K562 (cell line): ENCODE measurements at regions not wholly inside any gene's neighbourhood (a gene's known extent, or its start where the extent isn't known, plus 50 kb on each side); places are given as distances from the start of the nearest gene placed in this dataset.

Experiments
- ATAC-seq: fragments of 200-7000 bp; cut with Tn5 transposase; 3 replicates; pipeline ENCODE4 v1.9.1; 2020; ENCODE audit warnings: moderate library complexity
- BruUV-seq: library from RNA; stranded (reverse); fragments of 400-500 nt; replicated peaks from 2 replicates; lab custom pipeline; 2021; lab: Mats Ljungman, UMichigan
- CTCF ChIA-PET: fragments of 300-600 bp; formaldehyde crosslinking; extraction: SDS; loops from one replicate; lab custom pipeline; 2021; ENCODE audit warnings: low intra/inter-chr PET ratio; lab: Yijun Ruan, JAX
- POLR2A ChIA-PET: fragments of 300-600, 350-650 bp; sonication (Branson Sonifier 250); formaldehyde crosslinking; extraction: SDS; loops from one replicate; lab custom pipeline; 2021; ENCODE audit warnings: antibody characterized with exemption, inconsistent platforms; lab: Yijun Ruan, JAX
- DNase-seq, 4 experiments: peaks; one replicate each; pipeline versions ENCODE4 v3.0.0 to v3.0.0-alpha.2; 2011 to 2018; ENCODE audit warnings: low spot score in 3 of 4, mixed read lengths in 3 of 4; ENCODE audit errors: extremely low read depth in 1 of 4
- FAIRE-seq: peaks from 2 replicates; lab custom pipeline; 2011; peaks lifted over from hg19 to GRCh38; lab: Jason Lieb, UNC
- H2AFZ ChIP-seq: 2 replicates; pipeline ENCODE4 v1.6.0; 2011; ENCODE audit warnings: low read depth, low read length, control low read depth, inconsistent platforms
- H3K27ac ChIP-seq: fragments of 200-600 bp; 3 replicates; pipeline ENCODE4 v1.8.0; 2011; ENCODE audit warnings: low read depth, mild to moderate bottlenecking, control low read depth, inconsistent platforms, low read length, moderate library complexity, mixed read lengths; ENCODE audit errors: extremely low read depth
- H3K27me3 ChIP-seq, 2 experiments: fragments of 300-600 bp in 1 of 2; 2 replicates in 1 of 2; 3 replicates in 1 of 2; pipeline versions ENCODE4 v1.6.0 to v1.8.0; 2011; ENCODE audit warnings: inconsistent platforms in 2 of 2, low read length in 2 of 2, mild to moderate bottlenecking in 1 of 2, mixed read lengths in 1 of 2, moderate library complexity in 1 of 2; ENCODE audit not compliant: control insufficient read depth in 2 of 2, insufficient read depth in 2 of 2
- H3K36me3 ChIP-seq: fragments of 300-600 bp; 3 replicates; pipeline ENCODE4 v1.8.0; 2011; ENCODE audit warnings: mild to moderate bottlenecking, low read length, inconsistent platforms; ENCODE audit not compliant: control insufficient read depth, insufficient read depth
- H3K4me1 ChIP-seq, 2 experiments: fragments of 200-600 bp in 1 of 2; replicated peaks in 1 of 2; 2 replicates in 1 of 2; 3 replicates in 1 of 2; pipeline versions ENCODE4 v1.5.1 to v1.8.0; 2011; ENCODE audit warnings: inconsistent platforms in 2 of 2, low read length in 2 of 2, mild to moderate bottlenecking in 1 of 2, mixed read lengths in 1 of 2, moderate library complexity in 1 of 2; ENCODE audit not compliant: control insufficient read depth in 2 of 2, insufficient read depth in 2 of 2
- H3K4me2 ChIP-seq: 2 replicates; pipeline ENCODE4 v1.6.1; 2011; ENCODE audit warnings: low read length, control low read depth, inconsistent platforms, mixed read lengths; ENCODE audit not compliant: insufficient read depth
- H3K4me3 ChIP-seq: fragments of 200-600 bp; sonication (generic), shearing (Covaris generic); 2 replicates; pipeline ENCODE4 v1.5.1; 2016; ENCODE audit warnings: control low read depth, inconsistent platforms
- H3K79me2 ChIP-seq: fragments of 200-600 bp; 3 replicates; pipeline ENCODE4 v1.8.0; 2011; ENCODE audit warnings: low read length, inconsistent platforms; ENCODE audit not compliant: control insufficient read depth, insufficient read depth
- H3K9ac ChIP-seq, 2 experiments: 2 replicates each; pipeline versions ENCODE4 v1.6.0 to v1.6.1; 2011; ENCODE audit warnings: low read depth in 2 of 2, low read length in 2 of 2, control low read depth in 1 of 2, inconsistent platforms in 1 of 2, mild to moderate bottlenecking in 1 of 2, mixed read lengths in 1 of 2; ENCODE audit not compliant: insufficient read depth in 1 of 2
- H3K9me1 ChIP-seq: one replicate; pipeline ENCODE4 v1.6.0; 2011; ENCODE audit warnings: inconsistent platforms, mild to moderate bottlenecking, low read length, moderate library complexity; ENCODE audit not compliant: control insufficient read depth, insufficient read depth
- H3K9me3 ChIP-seq: replicated peaks from 2 replicates; pipeline ENCODE4 v1.5.1; 2011; ENCODE audit warnings: low read depth, low read length, inconsistent platforms; ENCODE audit not compliant: control insufficient read depth, insufficient read depth
- H4K20me1 ChIP-seq: replicated peaks from 2 replicates; pipeline ENCODE4 v1.6.1; 2011; ENCODE audit warnings: low read length, inconsistent platforms, mixed read lengths; ENCODE audit not compliant: control insufficient read depth, insufficient read depth
- BCOR ChIP-seq: fragments of 450-650 bp; IDR thresholded peaks from 2 replicates; pipeline ENCODE4 v1.6.1; 2016
- EP300 ChIP-seq: IDR thresholded peaks from 2 replicates; pipeline ENCODE4 v1.6.1; 2012; ENCODE audit warnings: low read length, improper control_type of control experiment
- ESRRB ChIP-seq: fragments of 250-450 bp; sonication (Bioruptor Pico); IDR thresholded peaks from 2 replicates; pipeline ENCODE4 v1.5.0; 2020; ENCODE audit warnings: mild to moderate bottlenecking, moderate library complexity, borderline replicate concordance
- HNRNPLL ChIP-seq: fragments of 200-400 bp; formaldehyde crosslinking; IDR thresholded peaks from 2 replicates; pipeline ENCODE4 v1.6.1; 2017; ENCODE audit warnings: low read length, low read depth, mild to moderate bottlenecking; ENCODE audit not compliant: poor library complexity, severe bottlenecking
- KLF10 ChIP-seq: fragments of 250-450 bp; sonication (Bioruptor Pico); IDR thresholded peaks from 2 replicates; pipeline ENCODE4 v1.6.1; 2021; ENCODE audit warnings: matching md5 sums
- MAFK ChIP-seq: IDR thresholded peaks from 2 replicates; pipeline ENCODE4 v1.6.1; 2011; ENCODE audit warnings: low read length, improper control_type of control experiment
- MTA2 ChIP-seq: fragments of 450-650 bp; IDR thresholded peaks from 2 replicates; pipeline ENCODE4 v1.6.1; 2016; ENCODE audit warnings: low read depth
- PHB ChIP-seq: fragments of 250-450 bp; sonication (Bioruptor Pico); IDR thresholded peaks from 2 replicates; pipeline ENCODE4 v1.5.0; 2021
- RFX7 ChIP-seq: fragments of 250-450 bp; sonication (Bioruptor Pico); IDR thresholded peaks from 2 replicates; pipeline ENCODE4 v1.5.1; 2021; ENCODE audit warnings: mild to moderate bottlenecking
- SAP30 ChIP-seq: fragments of 200-600 bp; sonication (generic); IDR thresholded peaks from 2 replicates; pipeline ENCODE4 v1.6.1; 2012; ENCODE audit warnings: borderline replicate concordance, low read depth, mild to moderate bottlenecking, moderate library complexity, low read length, control low read depth, inconsistent platforms; ENCODE audit not compliant: insufficient read depth, poor library complexity, severe bottlenecking
- SMAD3 ChIP-seq: fragments of 450-650 bp; formaldehyde crosslinking; conservative IDR thresholded peaks from 2 replicates; pipeline ENCODE4 v1.4.0; 2020; ENCODE audit warnings: mild to moderate bottlenecking
- SMARCE1 ChIP-seq: fragments of 450-650 bp; IDR thresholded peaks from 2 replicates; pipeline ENCODE4 v1.7.1; 2016; ENCODE audit warnings: mild to moderate bottlenecking
- ZFPM2 ChIP-seq: fragments of 250-450 bp; sonication (Bioruptor Pico); IDR thresholded peaks from 2 replicates; pipeline ENCODE4 v1.5.1; 2022; ENCODE audit warnings: mild to moderate bottlenecking
- WGBS: fragments of 100-300 bp; shearing (Covaris generic); methylation state at CpG from one replicate; pipeline ENCODE4 v1.1.6; 2016; ENCODE audit warnings: low coverage, mixed read lengths; ENCODE audit not compliant: insufficient coverage; ENCODE audit errors: missing lambda C conversion rate; 5-methylcytosine and 5-hydroxymethylcytosine counted together
- in situ Hi-C: fragments of 300-500 bp; cut with MboI; formaldehyde crosslinking; loops from 4 replicates; pipeline ENCODE4 v1.15.0; 2018; ENCODE audit warnings: inconsistent platforms, mixed read lengths
- intact Hi-C: fragments of 100-400 bp; cut with micrococcal nuclease; formaldehyde crosslinking; loops from 2 replicates; pipeline ENCODE4 v1.14.2; 2022
- TF ChIP-seq, protein P1 (sequence below): fragments of 450-650 bp; formaldehyde crosslinking; IDR thresholded peaks from 2 replicates; pipeline ENCODE4 v1.4.0; 2022; ENCODE audit warnings: missing genetic modification characterization
- TF ChIP-seq, protein P2 (sequence below): sonication (generic); formaldehyde crosslinking; IDR thresholded peaks from 2 replicates; pipeline ENCODE4 v1.8.0; 2022; ENCODE audit warnings: mild to moderate bottlenecking, missing genetic modification reagents
- TF ChIP-seq, protein P3 (sequence below): sonication (generic); formaldehyde crosslinking; IDR thresholded peaks from 2 replicates; pipeline ENCODE4 v1.8.1; 2023; ENCODE audit warnings: missing genetic modification reagents, mild to moderate bottlenecking, borderline replicate concordance
- TF ChIP-seq, protein P4 (sequence below): fragments of 450-650 bp; IDR thresholded peaks from 2 replicates; pipeline ENCODE4 v1.6.1; 2016; ENCODE audit warnings: low read depth, mild to moderate bottlenecking, moderate library complexity

DNA sequence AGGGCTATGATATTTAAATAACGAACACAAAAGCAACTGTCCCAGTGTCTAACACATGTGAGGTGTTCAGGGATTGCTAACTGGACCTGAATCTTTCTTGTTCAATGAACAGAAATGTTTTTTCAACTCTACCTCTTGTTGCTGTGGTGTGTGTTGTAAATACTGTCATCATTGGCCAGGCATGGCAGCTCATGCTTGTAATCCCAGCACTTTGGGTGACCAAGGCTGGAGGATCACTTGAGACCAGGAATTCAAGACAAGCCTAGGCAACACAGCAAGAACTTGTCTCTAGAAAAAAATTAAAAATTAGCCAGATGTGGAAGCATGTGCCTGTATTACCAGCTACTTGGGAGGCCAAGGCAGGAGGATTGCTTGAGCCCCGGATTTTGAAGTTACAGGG, 1250.9 kb downstream of the TYW1 start:
- ChIA-PET POLR2A (no interaction called here), CTCF (no interaction called here)
- in situ Hi-C loops = no loop called here
- Histone ChIP-seq H3K4me3 (no peak overlapping the region), H3K27me3 (no peaks in the 10 kb centered on the region), H2AFZ (no peak overlapping the region), H3K4me2 (no peak overlapping the region), H3K9me3 (no peaks in the 10 kb centered on the region), H3K9me1 (no peaks in the 10 kb centered on the region), H3K9ac (no peak overlapping the region), H3K36me3 (no peaks in the 10 kb centered on the region), H3K79me2 (no peaks in the 10 kb centered on the region), H4K20me1 (no peaks in the 10 kb centered on the region), H3K27ac (no peak overlapping the region), H3K4me1 (no peaks in the 10 kb centered on the region)
- FAIRE-seq = no peak
- no peak for DNase-seq
- WGBS = 3% methylated on average over 2 of the region's 2 CpGs
- ATAC-seq = no peak
- no TSS peak for BruUV-seq
- intact Hi-C loops = no loop called here
- no peak for TF ChIP-seq HNRNPLL
- no peak for TF ChIP-seq RFX7 (CRISPR knock-in tag)
- TF ChIP-seq, protein P1, sequence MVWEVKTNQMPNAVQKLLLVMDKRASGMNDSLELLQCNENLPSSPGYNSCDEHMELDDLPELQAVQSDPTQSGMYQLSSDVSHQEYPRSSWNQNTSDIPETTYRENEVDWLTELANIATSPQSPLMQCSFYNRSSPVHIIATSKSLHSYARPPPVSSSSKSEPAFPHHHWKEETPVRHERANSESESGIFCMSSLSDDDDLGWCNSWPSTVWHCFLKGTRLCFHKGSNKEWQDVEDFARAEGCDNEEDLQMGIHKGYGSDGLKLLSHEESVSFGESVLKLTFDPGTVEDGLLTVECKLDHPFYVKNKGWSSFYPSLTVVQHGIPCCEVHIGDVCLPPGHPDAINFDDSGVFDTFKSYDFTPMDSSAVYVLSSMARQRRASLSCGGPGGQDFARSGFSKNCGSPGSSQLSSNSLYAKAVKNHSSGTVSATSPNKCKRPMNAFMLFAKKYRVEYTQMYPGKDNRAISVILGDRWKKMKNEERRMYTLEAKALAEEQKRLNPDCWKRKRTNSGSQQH (CRISPR knock-in tag) = no peak
- no peak for TF ChIP-seq SMARCE1
- no peak for TF ChIP-seq ZFPM2 (CRISPR knock-in tag)
- TF ChIP-seq, protein P2, sequence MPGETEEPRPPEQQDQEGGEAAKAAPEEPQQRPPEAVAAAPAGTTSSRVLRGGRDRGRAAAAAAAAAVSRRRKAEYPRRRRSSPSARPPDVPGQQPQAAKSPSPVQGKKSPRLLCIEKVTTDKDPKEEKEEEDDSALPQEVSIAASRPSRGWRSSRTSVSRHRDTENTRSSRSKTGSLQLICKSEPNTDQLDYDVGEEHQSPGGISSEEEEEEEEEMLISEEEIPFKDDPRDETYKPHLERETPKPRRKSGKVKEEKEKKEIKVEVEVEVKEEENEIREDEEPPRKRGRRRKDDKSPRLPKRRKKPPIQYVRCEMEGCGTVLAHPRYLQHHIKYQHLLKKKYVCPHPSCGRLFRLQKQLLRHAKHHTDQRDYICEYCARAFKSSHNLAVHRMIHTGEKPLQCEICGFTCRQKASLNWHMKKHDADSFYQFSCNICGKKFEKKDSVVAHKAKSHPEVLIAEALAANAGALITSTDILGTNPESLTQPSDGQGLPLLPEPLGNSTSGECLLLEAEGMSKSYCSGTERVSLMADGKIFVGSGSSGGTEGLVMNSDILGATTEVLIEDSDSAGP (CRISPR knock-in tag) = no peak
- TF ChIP-seq EP300 = no peak
- TF ChIP-seq ESRRB (CRISPR knock-in tag) = no peak
- TF ChIP-seq BCOR = no peak
- no peak for TF ChIP-seq MTA2
- no peak for TF ChIP-seq MAFK
- TF ChIP-seq, protein P3, sequence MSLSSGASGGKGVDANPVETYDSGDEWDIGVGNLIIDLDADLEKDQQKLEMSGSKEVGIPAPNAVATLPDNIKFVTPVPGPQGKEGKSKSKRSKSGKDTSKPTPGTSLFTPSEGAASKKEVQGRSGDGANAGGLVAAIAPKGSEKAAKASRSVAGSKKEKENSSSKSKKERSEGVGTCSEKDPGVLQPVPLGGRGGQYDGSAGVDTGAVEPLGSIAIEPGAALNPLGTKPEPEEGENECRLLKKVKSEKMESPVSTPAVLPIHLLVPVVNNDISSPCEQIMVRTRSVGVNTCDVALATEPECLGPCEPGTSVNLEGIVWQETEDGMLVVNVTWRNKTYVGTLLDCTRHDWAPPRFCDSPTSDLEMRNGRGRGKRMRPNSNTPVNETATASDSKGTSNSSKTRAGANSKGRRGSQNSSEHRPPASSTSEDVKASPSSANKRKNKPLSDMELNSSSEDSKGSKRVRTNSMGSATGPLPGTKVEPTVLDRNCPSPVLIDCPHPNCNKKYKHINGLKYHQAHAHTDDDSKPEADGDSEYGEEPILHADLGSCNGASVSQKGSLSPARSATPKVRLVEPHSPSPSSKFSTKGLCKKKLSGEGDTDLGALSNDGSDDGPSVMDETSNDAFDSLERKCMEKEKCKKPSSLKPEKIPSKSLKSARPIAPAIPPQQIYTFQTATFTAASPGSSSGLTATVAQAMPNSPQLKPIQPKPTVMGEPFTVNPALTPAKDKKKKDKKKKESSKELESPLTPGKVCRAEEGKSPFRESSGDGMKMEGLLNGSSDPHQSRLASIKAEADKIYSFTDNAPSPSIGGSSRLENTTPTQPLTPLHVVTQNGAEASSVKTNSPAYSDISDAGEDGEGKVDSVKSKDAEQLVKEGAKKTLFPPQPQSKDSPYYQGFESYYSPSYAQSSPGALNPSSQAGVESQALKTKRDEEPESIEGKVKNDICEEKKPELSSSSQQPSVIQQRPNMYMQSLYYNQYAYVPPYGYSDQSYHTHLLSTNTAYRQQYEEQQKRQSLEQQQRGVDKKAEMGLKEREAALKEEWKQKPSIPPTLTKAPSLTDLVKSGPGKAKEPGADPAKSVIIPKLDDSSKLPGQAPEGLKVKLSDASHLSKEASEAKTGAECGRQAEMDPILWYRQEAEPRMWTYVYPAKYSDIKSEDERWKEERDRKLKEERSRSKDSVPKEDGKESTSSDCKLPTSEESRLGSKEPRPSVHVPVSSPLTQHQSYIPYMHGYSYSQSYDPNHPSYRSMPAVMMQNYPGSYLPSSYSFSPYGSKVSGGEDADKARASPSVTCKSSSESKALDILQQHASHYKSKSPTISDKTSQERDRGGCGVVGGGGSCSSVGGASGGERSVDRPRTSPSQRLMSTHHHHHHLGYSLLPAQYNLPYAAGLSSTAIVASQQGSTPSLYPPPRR (CRISPR knock-in tag) = no peak
- TF ChIP-seq KLF10 = no peak
- no peak for TF ChIP-seq SAP30
- TF ChIP-seq, protein P4, sequence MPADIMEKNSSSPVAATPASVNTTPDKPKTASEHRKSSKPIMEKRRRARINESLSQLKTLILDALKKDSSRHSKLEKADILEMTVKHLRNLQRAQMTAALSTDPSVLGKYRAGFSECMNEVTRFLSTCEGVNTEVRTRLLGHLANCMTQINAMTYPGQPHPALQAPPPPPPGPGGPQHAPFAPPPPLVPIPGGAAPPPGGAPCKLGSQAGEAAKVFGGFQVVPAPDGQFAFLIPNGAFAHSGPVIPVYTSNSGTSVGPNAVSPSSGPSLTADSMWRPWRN = no peak
- no peak for TF ChIP-seq SMAD3 (CRISPR knock-in tag)
- TF ChIP-seq PHB (CRISPR knock-in tag) = no peak
